ENCODE measurements at regions not wholly inside any gene's neighbourhood (a gene's known extent, or its start where the extent isn't known, plus 50 kb on each side); places are given as distances from the start of the nearest gene placed in this dataset.

- TF ChIP-seq ELF4 (CRISPR knock-in tag; IDR thresholded peaks at IDR 0.05; ENCODE audit: borderline replicate concordance) (no peak), ZC3H13 (CRISPR knock-in tag; IDR thresholded peaks at IDR 0.05) (no peak), ZNF607 (CRISPR knock-in tag; IDR thresholded peaks at IDR 0.05; ENCODE audit: borderline replicate concordance) (no peak), CBFB (CRISPR knock-in tag; IDR thresholded peaks at IDR 0.05) (no peak), ZBTB8A (CRISPR knock-in tag; IDR thresholded peaks at IDR 0.05; ENCODE audit: borderline replicate concordance, low read depth) (no peak), NBN (conservative IDR thresholded peaks at IDR 0.05) (no peak), ZNF333 (CRISPR knock-in tag; IDR thresholded peaks at IDR 0.05; ENCODE audit: borderline replicate concordance) (no peak), IKZF1 (IDR thresholded peaks at IDR 0.05) (no peak), MAFK (conservative IDR thresholded peaks at IDR 0.05 in 1 of 2, IDR thresholded peaks at IDR 0.05 in 1 of 2; ENCODE audit: low read length in 2 of 2) (no peak), ZNF800 (CRISPR knock-in tag; IDR thresholded peaks at IDR 0.05) (no peak), KAT7 (CRISPR knock-in tag; IDR thresholded peaks at IDR 0.05; ENCODE audit: borderline replicate concordance) (no peak), HDAC2 (CRISPR knock-in tag; IDR thresholded peaks at IDR 0.05) (no peak), ZNF766 (CRISPR knock-in tag; IDR thresholded peaks at IDR 0.05; ENCODE audit: borderline replicate concordance) (no peak), ZFP62 (CRISPR knock-in tag; IDR thresholded peaks at IDR 0.05) (no peak), MAZ (IDR thresholded peaks at IDR 0.05; ENCODE audit: borderline replicate concordance, low read depth, low read length) (no peak), MAZ (CRISPR knock-in tag; IDR thresholded peaks at IDR 0.05; ENCODE audit: low read depth) (no peak), ZNF772 (CRISPR knock-in tag; IDR thresholded peaks at IDR 0.05) (no peak), MXD1 (CRISPR knock-in tag; IDR thresholded peaks at IDR 0.05) (no peak), DZIP1 (CRISPR knock-in tag; IDR thresholded peaks at IDR 0.05) (no peak), NFATC3 (CRISPR knock-in tag; IDR thresholded peaks at IDR 0.05) (no peak), HES4 (CRISPR knock-in tag; IDR thresholded peaks at IDR 0.05; ENCODE audit: borderline replicate concordance) (no peak), ZBTB4 (CRISPR knock-in tag; IDR thresholded peaks at IDR 0.05; ENCODE audit: borderline replicate concordance) (no peak), SMC3 (IDR thresholded peaks at IDR 0.05; ENCODE audit: low read length) (no peak)
These were observed 62.5 kb upstream of the CAPZB start (continued) for GRCh38 chr1:19547814-19548213.
